ENCODE measurements at regions not wholly inside any gene's neighbourhood (a gene's known extent, or its start where the extent isn't known, plus 50 kb on each side); places are given as distances from the start of the nearest gene placed in this dataset.

GRCh38 chr1:234719454-234720251 is 109.7 kb upstream of the IRF2BP2 start:
- peak overlapping the region; percentile 99 for H3K27ac ChIP-seq (ENCODE audit: extremely low read length, insufficient read depth, low read length)
- CTCF ChIA-PET (ENCODE audit: low intra/inter-chr PET ratio, low total read pairs), result no interaction called here
- no peak for TF ChIP-seq ZNF607 (CRISPR knock-in tag; IDR thresholded peaks at IDR 0.05; ENCODE audit: borderline replicate concordance)
- peak; percentile 81 for TF ChIP-seq PHF21A (CRISPR knock-in tag; IDR thresholded peaks at IDR 0.05)
- TF ChIP-seq SOX13 (IDR thresholded peaks at IDR 0.05), result 0 out of 2 replicates have a peak, but pooled peaks have one; percentile 45
- peak in 1 of 2 experiments; percentile 70; a peak in 2 of 4 replicates for TF ChIP-seq SOX13 (CRISPR knock-in tag; conservative IDR thresholded peaks at IDR 0.05 in 1 of 2, IDR thresholded peaks at IDR 0.05 in 1 of 2)
- no peak for TF ChIP-seq NCOA1 (CRISPR knock-in tag; IDR thresholded peaks at IDR 0.05)
- no peak for TF ChIP-seq ARNT2 (CRISPR knock-in tag; IDR thresholded peaks at IDR 0.05; ENCODE audit: low read depth)
- TF ChIP-seq GLMP (CRISPR knock-in tag; IDR thresholded peaks at IDR 0.05; ENCODE audit: borderline replicate concordance), result no peak
- TF ChIP-seq MEF2D (CRISPR knock-in tag; IDR thresholded peaks at IDR 0.05), result no peak
- TF ChIP-seq ZNF180 (CRISPR knock-in tag; IDR thresholded peaks at IDR 0.05; ENCODE audit: borderline replicate concordance, low read depth), result no peak
- TF ChIP-seq ARHGAP35 (CRISPR knock-in tag; IDR thresholded peaks at IDR 0.05; ENCODE audit: borderline replicate concordance), result no peak
- peak; percentile 61; the same call in 1 of the 2 replicates for TF ChIP-seq ZSCAN9 (CRISPR knock-in tag; IDR thresholded peaks at IDR 0.05; ENCODE audit: borderline replicate concordance)
- TF ChIP-seq SMARCE1 (IDR thresholded peaks at IDR 0.05; ENCODE audit: borderline replicate concordance), result no peak
- no peak for TF ChIP-seq ZNF646 (CRISPR knock-in tag; IDR thresholded peaks at IDR 0.05)
- TF ChIP-seq ZNF335 (CRISPR knock-in tag; IDR thresholded peaks at IDR 0.05), result no peak
- TF ChIP-seq SALL1 (CRISPR knock-in tag; IDR thresholded peaks at IDR 0.05), result peak; percentile 95

More at GRCh38 chr1:234719454-234720251, 109.7 kb upstream of the IRF2BP2 start:
- peak overlapping the region; percentile 98 for H3K9ac ChIP-seq (ENCODE audit: insufficient read depth, low read depth, low read length)
- ATAC-seq, result peak; percentile 56
- no peaks in the 10 kb centered on the region for H4K20me1 ChIP-seq (ENCODE audit: insufficient read depth, low read length)
- no TSS peak for BruUV-seq (replicated peaks)
- peaks cover 52% of the 10 kb centered on the region for H3K79me2 ChIP-seq (ENCODE audit: insufficient read depth, low read length)
- H2AFZ ChIP-seq (ENCODE audit: low read length), result no peak overlapping the region
- WGBS (ENCODE audit: low lambda C conversion rate), result 11% methylated on average over 8 of the region's 8 CpGs
- H3K27me3 ChIP-seq (ENCODE audit: control insufficient read depth in 1 of 2, insufficient read depth in 2 of 2, low read length in 2 of 2), result no peaks in the 10 kb centered on the region; a peak in 1 of 5 replicates
- in situ Hi-C loops (cut with HindIII; ENCODE audit: extremely low pct_ligation_motif_present, low pct_unique_long_range_greater_than_20kb) (loop anchor here (5.0 to 10.0 kb wide), 5 partner anchors 107 to 365 kb away; partner anchors contain the start of gene IRF2BP2), intact Hi-C loops (cut with micrococcal nuclease; ENCODE audit: unreplicated experiment) (loop anchor here (1.0 to 10.0 kb wide), 3 partner anchors 35 to 258 kb away; no protein-coding TSS in a partner anchor)
- H3K4me2 ChIP-seq (ENCODE audit: low read depth, low read length), result peak overlapping the region; percentile 99
- H3K36me3 ChIP-seq (replicated peaks in 1 of 2; ENCODE audit: control insufficient read depth in 1 of 2, insufficient read depth in 2 of 2, low read length in 2 of 2), result no peaks in the 10 kb centered on the region; a peak in 1 of 5 replicates
- H3K9me3 ChIP-seq (ENCODE audit: low read length), result no peaks in the 10 kb centered on the region
- FAIRE-seq, result peak; percentile 82
- DNase-seq (ENCODE audit: low spot score), result peak; percentile 91
- H3K4me3 ChIP-seq (replicated peaks in 1 of 3; ENCODE audit: insufficient read depth in 1 of 3, low read depth in 2 of 3, low read length in 3 of 3), result peak overlapping the region; percentile 52 to 75 (median 62); a peak in 3 of 6 replicates
- H3K4me1 ChIP-seq (ENCODE audit: insufficient read depth, low read length), result peaks cover 95% of the 10 kb centered on the region
- POLR2A ChIA-PET, result interaction anchor here (0.8 to 19.4 kb wide), 26 partner anchors 18 to 364 kb away, joined by 3 to 1137 read pairs (median 13); partner anchors contain the start of gene IRF2BP2
